ENCODE measurements at regions not wholly inside any gene's neighbourhood (a gene's known extent, or its start where the extent isn't known, plus 50 kb on each side); places are given as distances from the start of the nearest gene placed in this dataset.

DNA sequence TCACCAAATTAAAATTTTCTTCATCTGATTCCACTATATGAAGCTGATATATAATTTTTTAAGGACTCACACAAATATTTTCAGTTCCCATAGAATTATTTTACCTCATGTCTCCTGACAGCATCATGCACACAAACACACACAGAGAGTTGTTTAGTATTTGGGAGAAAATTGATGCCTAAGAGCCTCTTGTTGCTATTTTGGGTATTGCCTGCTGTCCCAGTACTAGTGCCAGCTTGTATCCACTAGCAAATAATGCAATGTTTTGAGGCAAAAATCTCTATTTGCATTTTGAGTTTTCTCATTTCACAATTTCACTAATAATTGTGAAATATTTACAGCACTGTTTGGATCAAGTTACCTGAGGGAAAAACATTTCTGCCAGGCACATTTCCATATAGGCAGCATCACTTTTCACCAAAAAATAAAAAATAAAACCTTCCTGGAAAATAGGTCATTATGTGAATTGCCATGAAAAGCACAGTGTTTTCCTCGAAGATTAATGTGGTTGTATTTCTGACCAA is 328.2 kb downstream of the KCNJ3 start:
- CTCF ChIA-PET: no interaction called here
- Histone ChIP-seq H3K4me3 (ENCODE audit: low read depth in 2 of 2, low read length in 1 of 2) (no peak overlapping the region), H3K36me3 (replicated peaks in 1 of 2; ENCODE audit: control insufficient read depth in 1 of 2, insufficient read depth in 2 of 2, low read length in 1 of 2) (no peaks in the 10 kb centered on the region), H3K9ac (no peak overlapping the region), H2AFZ (ENCODE audit: low read depth) (no peak overlapping the region), H3K27ac (ENCODE audit: low read depth in 2 of 2, low read length in 1 of 2) (no peak overlapping the region), H3K9me2 (no peaks in the 10 kb centered on the region), H3F3A (replicated peaks; ENCODE audit: insufficient read depth) (no peaks in the 10 kb centered on the region), H3K79me2 (ENCODE audit: insufficient read depth) (no peaks in the 10 kb centered on the region), H4K20me1 (ENCODE audit: insufficient read depth) (no peaks in the 10 kb centered on the region), H3K4me1 (ENCODE audit: control insufficient read depth in 1 of 2, insufficient read depth in 2 of 2, low read depth in 1 of 2, low read length in 1 of 2) (no peaks in the 10 kb centered on the region; a peak in 1 of 4 replicates), H3K9me3 (no peaks in the 10 kb centered on the region), H3K4me2 (no peak overlapping the region), H3K27me3 (ENCODE audit: insufficient read depth) (no peaks in the 10 kb centered on the region)
- TF ChIP-seq JUND (IDR thresholded peaks at IDR 0.05) (no peak), NRF1 (IDR thresholded peaks at IDR 0.05; ENCODE audit: low read depth, low read length) (no peak), TAF1 (IDR thresholded peaks at IDR 0.05; ENCODE audit: borderline replicate concordance, low read depth, low read length) (no peak), EZH2phosphoT487 (IDR thresholded peaks at IDR 0.05; ENCODE audit: borderline replicate concordance, low read depth) (no peak), USF1 (IDR thresholded peaks at IDR 0.05; ENCODE audit: borderline replicate concordance, low read depth) (no peak), SIN3A (IDR thresholded peaks at IDR 0.05; ENCODE audit: borderline replicate concordance, low read depth, low read length) (no peak), SMC3 (IDR thresholded peaks at IDR 0.05; ENCODE audit: low read depth, low read length) (no peak)
- TF ChIP-seq, protein P1, sequence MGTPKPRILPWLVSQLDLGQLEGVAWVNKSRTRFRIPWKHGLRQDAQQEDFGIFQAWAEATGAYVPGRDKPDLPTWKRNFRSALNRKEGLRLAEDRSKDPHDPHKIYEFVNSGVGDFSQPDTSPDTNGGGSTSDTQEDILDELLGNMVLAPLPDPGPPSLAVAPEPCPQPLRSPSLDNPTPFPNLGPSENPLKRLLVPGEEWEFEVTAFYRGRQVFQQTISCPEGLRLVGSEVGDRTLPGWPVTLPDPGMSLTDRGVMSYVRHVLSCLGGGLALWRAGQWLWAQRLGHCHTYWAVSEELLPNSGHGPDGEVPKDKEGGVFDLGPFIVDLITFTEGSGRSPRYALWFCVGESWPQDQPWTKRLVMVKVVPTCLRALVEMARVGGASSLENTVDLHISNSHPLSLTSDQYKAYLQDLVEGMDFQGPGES (IDR thresholded peaks at IDR 0.05; ENCODE audit: low read depth, low read length): no peak
- POLR2A ChIA-PET: no interaction called here
- 17% methylated on average over 1 of the region's 1 CpG for WGBS (ENCODE audit: low lambda C conversion rate)
- DNase-seq: no peak

DNA sequence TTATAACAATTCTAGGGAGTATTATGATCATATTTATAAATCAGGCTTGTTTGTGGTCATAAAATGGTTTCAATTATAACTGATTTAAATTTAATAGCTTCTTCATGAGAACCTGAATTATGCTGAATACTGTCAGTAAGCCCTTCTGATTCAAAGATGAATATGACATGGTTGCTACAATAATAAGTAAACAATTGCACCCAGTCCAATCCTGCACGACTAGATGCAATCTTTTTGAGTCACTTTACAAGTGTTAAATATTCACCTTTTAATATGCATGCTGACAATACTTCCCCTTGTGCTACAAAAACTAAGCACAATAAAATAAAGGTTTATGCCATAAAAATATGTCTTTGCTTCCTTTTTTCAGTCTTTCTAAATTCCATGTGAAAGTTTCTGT is 325.2 kb downstream of the KCNJ3 start:
- no peaks in the 10 kb centered on the region for H4K20me1 ChIP-seq (ENCODE audit: insufficient read depth)
- H3K4me1 ChIP-seq (ENCODE audit: control insufficient read depth in 1 of 2, insufficient read depth in 2 of 2, low read depth in 1 of 2, low read length in 1 of 2): no peaks in the 10 kb centered on the region; a peak in 1 of 4 replicates
- H3K9me2 ChIP-seq: no peaks in the 10 kb centered on the region
- DNase-seq: no peak
- TF ChIP-seq MEF2A (IDR thresholded peaks at IDR 0.05; ENCODE audit: borderline replicate concordance, low read depth): no peak
- TF ChIP-seq GATA2 (CRISPR knock-in tag; IDR thresholded peaks at IDR 0.05): no peak
- TF ChIP-seq, protein P2, sequence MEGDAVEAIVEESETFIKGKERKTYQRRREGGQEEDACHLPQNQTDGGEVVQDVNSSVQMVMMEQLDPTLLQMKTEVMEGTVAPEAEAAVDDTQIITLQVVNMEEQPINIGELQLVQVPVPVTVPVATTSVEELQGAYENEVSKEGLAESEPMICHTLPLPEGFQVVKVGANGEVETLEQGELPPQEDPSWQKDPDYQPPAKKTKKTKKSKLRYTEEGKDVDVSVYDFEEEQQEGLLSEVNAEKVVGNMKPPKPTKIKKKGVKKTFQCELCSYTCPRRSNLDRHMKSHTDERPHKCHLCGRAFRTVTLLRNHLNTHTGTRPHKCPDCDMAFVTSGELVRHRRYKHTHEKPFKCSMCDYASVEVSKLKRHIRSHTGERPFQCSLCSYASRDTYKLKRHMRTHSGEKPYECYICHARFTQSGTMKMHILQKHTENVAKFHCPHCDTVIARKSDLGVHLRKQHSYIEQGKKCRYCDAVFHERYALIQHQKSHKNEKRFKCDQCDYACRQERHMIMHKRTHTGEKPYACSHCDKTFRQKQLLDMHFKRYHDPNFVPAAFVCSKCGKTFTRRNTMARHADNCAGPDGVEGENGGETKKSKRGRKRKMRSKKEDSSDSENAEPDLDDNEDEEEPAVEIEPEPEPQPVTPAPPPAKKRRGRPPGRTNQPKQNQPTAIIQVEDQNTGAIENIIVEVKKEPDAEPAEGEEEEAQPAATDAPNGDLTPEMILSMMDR (IDR thresholded peaks at IDR 0.05): no peak
- TF ChIP-seq FOXJ3 (CRISPR knock-in tag; IDR thresholded peaks at IDR 0.05): no peak
- TF ChIP-seq MXI1 (IDR thresholded peaks at IDR 0.05; ENCODE audit: low read depth, low read length): no peak
- no peak for TF ChIP-seq USF1 (IDR thresholded peaks at IDR 0.05; ENCODE audit: borderline replicate concordance, low read depth)
- TF ChIP-seq RFX5 (IDR thresholded peaks at IDR 0.05; ENCODE audit: low read length): no peak
- TF ChIP-seq RXRA (IDR thresholded peaks at IDR 0.05; ENCODE audit: borderline replicate concordance, low read depth): no peak
- TF ChIP-seq TEAD4 (IDR thresholded peaks at IDR 0.05; ENCODE audit: borderline replicate concordance, insufficient read depth): no peak
- no peak for TF ChIP-seq YY1 (IDR thresholded peaks at IDR 0.05; ENCODE audit: low read depth)
- TF ChIP-seq ELF1 (IDR thresholded peaks at IDR 0.05): no peak
- no peak for TF ChIP-seq FOXM1 (IDR thresholded peaks at IDR 0.05; ENCODE audit: low read depth)
- no peak for TF ChIP-seq CHD2 (IDR thresholded peaks at IDR 0.05; ENCODE audit: low read length, partially characterized antibody)
- TF ChIP-seq EP300 (IDR thresholded peaks at IDR 0.05; ENCODE audit: borderline replicate concordance in 1 of 2, low read depth in 1 of 2, low read length in 1 of 2): no peak
- TF ChIP-seq NFIC (IDR thresholded peaks at IDR 0.05; ENCODE audit: borderline replicate concordance): no peak
- no peak overlapping the region for H3K9ac ChIP-seq
- H2AFZ ChIP-seq (ENCODE audit: low read depth): no peak overlapping the region
- no peaks in the 10 kb centered on the region for H3K36me3 ChIP-seq (replicated peaks in 1 of 2; ENCODE audit: control insufficient read depth in 1 of 2, insufficient read depth in 2 of 2, low read length in 1 of 2)
- H3K4me3 ChIP-seq (ENCODE audit: low read depth in 2 of 2, low read length in 1 of 2): no peak overlapping the region
- ChIA-PET POLR2A (no interaction called here), CTCF (no interaction called here)
- no peaks in the 10 kb centered on the region for H3K9me3 ChIP-seq
- H3K79me2 ChIP-seq (ENCODE audit: insufficient read depth): no peaks in the 10 kb centered on the region
- H3F3A ChIP-seq (replicated peaks; ENCODE audit: insufficient read depth): no peaks in the 10 kb centered on the region
- H3K27ac ChIP-seq (ENCODE audit: low read depth in 2 of 2, low read length in 1 of 2): no peak overlapping the region
- WGBS (ENCODE audit: low lambda C conversion rate): 24% methylated on average over 1 of the region's 1 CpG
- H3K27me3 ChIP-seq (ENCODE audit: insufficient read depth): no peaks in the 10 kb centered on the region
- H3K4me2 ChIP-seq: no peak overlapping the region
